ENCODE measurements at regions not wholly inside any gene's neighbourhood (a gene's known extent, or its start where the extent isn't known, plus 50 kb on each side); places are given as distances from the start of the nearest gene placed in this dataset.

DNA sequence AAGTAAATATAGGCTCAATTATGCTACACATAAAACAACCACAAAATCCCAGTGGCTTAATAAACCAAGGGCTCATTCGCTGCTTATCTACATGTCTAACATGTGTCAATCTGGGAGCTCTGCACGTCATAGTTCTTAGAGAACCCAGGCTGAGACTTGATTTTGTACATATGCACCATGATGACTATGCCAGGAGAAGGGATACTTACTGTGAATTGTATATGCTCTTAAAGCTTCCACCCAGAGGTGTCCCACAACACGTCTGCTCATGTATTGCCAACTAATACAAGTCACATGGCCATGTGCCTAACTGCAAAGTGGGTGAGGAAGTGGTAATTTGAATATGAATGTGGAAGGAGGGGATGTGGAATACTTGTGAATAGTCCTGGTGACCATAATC is 262.1 kb downstream of the CPS1 start:
- TF ChIP-seq, protein P1, sequence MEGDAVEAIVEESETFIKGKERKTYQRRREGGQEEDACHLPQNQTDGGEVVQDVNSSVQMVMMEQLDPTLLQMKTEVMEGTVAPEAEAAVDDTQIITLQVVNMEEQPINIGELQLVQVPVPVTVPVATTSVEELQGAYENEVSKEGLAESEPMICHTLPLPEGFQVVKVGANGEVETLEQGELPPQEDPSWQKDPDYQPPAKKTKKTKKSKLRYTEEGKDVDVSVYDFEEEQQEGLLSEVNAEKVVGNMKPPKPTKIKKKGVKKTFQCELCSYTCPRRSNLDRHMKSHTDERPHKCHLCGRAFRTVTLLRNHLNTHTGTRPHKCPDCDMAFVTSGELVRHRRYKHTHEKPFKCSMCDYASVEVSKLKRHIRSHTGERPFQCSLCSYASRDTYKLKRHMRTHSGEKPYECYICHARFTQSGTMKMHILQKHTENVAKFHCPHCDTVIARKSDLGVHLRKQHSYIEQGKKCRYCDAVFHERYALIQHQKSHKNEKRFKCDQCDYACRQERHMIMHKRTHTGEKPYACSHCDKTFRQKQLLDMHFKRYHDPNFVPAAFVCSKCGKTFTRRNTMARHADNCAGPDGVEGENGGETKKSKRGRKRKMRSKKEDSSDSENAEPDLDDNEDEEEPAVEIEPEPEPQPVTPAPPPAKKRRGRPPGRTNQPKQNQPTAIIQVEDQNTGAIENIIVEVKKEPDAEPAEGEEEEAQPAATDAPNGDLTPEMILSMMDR (IDR thresholded peaks at IDR 0.05): no peak
- no peak for TF ChIP-seq POLR2A (IDR thresholded peaks at IDR 0.05)
